ENCODE measurements at regions not wholly inside any gene's neighbourhood (a gene's known extent, or its start where the extent isn't known, plus 50 kb on each side); places are given as distances from the start of the nearest gene placed in this dataset.

- no peak for TF ChIP-seq EZH2 (IDR thresholded peaks at IDR 0.05; ENCODE audit: low read length, missing control alignments)
- TF ChIP-seq, protein P1, sequence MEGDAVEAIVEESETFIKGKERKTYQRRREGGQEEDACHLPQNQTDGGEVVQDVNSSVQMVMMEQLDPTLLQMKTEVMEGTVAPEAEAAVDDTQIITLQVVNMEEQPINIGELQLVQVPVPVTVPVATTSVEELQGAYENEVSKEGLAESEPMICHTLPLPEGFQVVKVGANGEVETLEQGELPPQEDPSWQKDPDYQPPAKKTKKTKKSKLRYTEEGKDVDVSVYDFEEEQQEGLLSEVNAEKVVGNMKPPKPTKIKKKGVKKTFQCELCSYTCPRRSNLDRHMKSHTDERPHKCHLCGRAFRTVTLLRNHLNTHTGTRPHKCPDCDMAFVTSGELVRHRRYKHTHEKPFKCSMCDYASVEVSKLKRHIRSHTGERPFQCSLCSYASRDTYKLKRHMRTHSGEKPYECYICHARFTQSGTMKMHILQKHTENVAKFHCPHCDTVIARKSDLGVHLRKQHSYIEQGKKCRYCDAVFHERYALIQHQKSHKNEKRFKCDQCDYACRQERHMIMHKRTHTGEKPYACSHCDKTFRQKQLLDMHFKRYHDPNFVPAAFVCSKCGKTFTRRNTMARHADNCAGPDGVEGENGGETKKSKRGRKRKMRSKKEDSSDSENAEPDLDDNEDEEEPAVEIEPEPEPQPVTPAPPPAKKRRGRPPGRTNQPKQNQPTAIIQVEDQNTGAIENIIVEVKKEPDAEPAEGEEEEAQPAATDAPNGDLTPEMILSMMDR (conservative IDR thresholded peaks at IDR 0.05 in 1 of 2, IDR thresholded peaks at IDR 0.05 in 1 of 2; ENCODE audit: low read depth in 1 of 2, low read length in 2 of 2): no peak
These were observed 262.0 kb upstream of the JARID2 start for GRCh38 chr6:14983599-14984518.
